Natural killer cell (primary cell): ENCODE measurements at regions not wholly inside any gene's neighbourhood (a gene's known extent, or its start where the extent isn't known, plus 50 kb on each side); places are given as distances from the start of the nearest gene placed in this dataset.

ENCODE experiments used
- ATAC-seq, 3 donors: fragments of 150-1000 bp in 2 of 3; fragments of 200-7000 bp in 1 of 3; cut with Tn5 transposase; 1 replicate in 1 of 3; 2 replicates in 2 of 3; pipeline ENCODE4 v1.10.0; 2021; ENCODE audit warnings: mild to moderate bottlenecking in 2 of 3, moderate library complexity in 2 of 3
- DNase-seq, 2 donors: peaks; one replicate each; pipeline versions ENCODE4 v3.0.0 to v3.0.0-alpha.2; 2013 to 2021; ENCODE audit warnings: mixed read lengths in 1 of 2
- H3K27ac ChIP-seq: one replicate; pipeline ENCODE4 v1.5.1; 2013; ENCODE audit warnings: mild to moderate bottlenecking, low read length
- H3K27me3 ChIP-seq: one replicate; pipeline ENCODE4 v1.6.1; 2013; ENCODE audit warnings: low read length; ENCODE audit not compliant: control insufficient read depth, insufficient read depth
- H3K36me3 ChIP-seq: one replicate; pipeline ENCODE4 v1.6.1; 2013; ENCODE audit warnings: low read length; ENCODE audit not compliant: control insufficient read depth, insufficient read depth
- H3K4me1 ChIP-seq: one replicate; pipeline ENCODE4 v1.6.1; 2013; ENCODE audit warnings: low read length; ENCODE audit not compliant: control insufficient read depth, insufficient read depth
- H3K4me3 ChIP-seq: one replicate; pipeline ENCODE4 v1.5.1; 2013; ENCODE audit warnings: low read length
- H3K9me3 ChIP-seq: one replicate; pipeline ENCODE4 v1.6.1; 2013; ENCODE audit warnings: low read length; ENCODE audit not compliant: control insufficient read depth, insufficient read depth
- H3K27ac Mint-ChIP-seq, 2 donors: one replicate each; pipeline ENCODE4 v1.8.0; 2022; ENCODE audit warnings: mild to moderate bottlenecking in 2 of 2, mixed read lengths in 2 of 2, moderate library complexity in 1 of 2
- H3K27me3 Mint-ChIP-seq, 2 donors: one replicate each; pipeline ENCODE4 v1.8.0; 2022; ENCODE audit warnings: low read depth in 2 of 2, mixed read lengths in 2 of 2
- H3K36me3 Mint-ChIP-seq: one replicate; pipeline ENCODE4 v1.8.0; 2022; ENCODE audit warnings: mixed read lengths
- H3K4me1 Mint-ChIP-seq, 2 donors: one replicate each; pipeline ENCODE4 v1.8.0; 2022; ENCODE audit warnings: mixed read lengths in 2 of 2
- H3K4me3 Mint-ChIP-seq: one replicate; pipeline ENCODE4 v1.8.0; 2022; ENCODE audit warnings: mild to moderate bottlenecking, moderate library complexity, mixed read lengths
- H3K9me3 Mint-ChIP-seq, 2 donors: one replicate each; pipeline ENCODE4 v1.8.0; 2022; ENCODE audit warnings: mixed read lengths in 2 of 2
- CTCF ChIP-seq: fragments of 200-600 bp; IDR thresholded peaks from one replicate; pipeline ENCODE4 v1.8.0; 2022; ENCODE audit warnings: antibody characterized with exemption
- WGBS: methylation state at CpG from one replicate; pipeline ENCODE4 v1.1.7; 2013; ENCODE audit warnings: missing lambda C conversion rate; ENCODE audit not compliant: insufficient coverage; 5-methylcytosine and 5-hydroxymethylcytosine counted together
- intact Hi-C: fragments of 100-400 bp; cut with micrococcal nuclease; formaldehyde crosslinking; loops from one replicate; pipeline ENCODE4 v1.14.2; 2022

DNA sequence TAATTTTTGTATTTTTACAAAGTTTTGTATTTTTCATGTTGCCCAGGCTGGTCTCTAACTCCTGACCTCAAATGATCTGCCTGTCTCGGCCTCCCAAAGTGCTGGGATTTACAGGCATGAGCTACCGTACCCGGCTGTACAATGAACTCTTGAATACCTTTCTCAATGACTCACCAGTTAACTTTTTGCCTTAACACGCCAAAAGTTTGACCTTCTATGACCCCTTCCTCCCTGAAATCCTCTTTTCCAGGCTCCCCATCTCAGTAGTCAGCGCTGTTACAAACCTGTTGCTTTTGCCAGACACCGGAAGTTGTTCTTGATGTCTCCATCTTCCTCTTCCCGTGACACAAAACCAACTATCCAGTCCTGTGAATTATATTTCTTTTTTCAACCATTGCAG is 158.1 kb upstream of the ASIC2 start:
- DNase-seq (no peak), ATAC-seq (no peak)
- H3K4me1 ChIP-seq: no peaks in the 10 kb centered on the region
- H3K27ac ChIP-seq: no peak overlapping the region
- H3K9me3 ChIP-seq: no peaks in the 10 kb centered on the region
- no peak overlapping the region for H3K4me3 ChIP-seq
- intact Hi-C loops: no loop called here
- 82% methylated on average over 7 of the region's 7 CpGs for whole genome bisulfite sequencing
- H3K27ac Mint-ChIP-seq: no peak overlapping the region
- no peaks in the 10 kb centered on the region for H3K36me3 Mint-ChIP-seq
- H3K4me1 Mint-ChIP-seq: no peaks in the 10 kb centered on the region
- no peaks in the 10 kb centered on the region for H3K9me3 Mint-ChIP-seq
- H3K27me3 Mint-ChIP-seq: peaks cover 14 to 24% of the 10 kb centered on the region in 2 donors
- no peak overlapping the region for H3K4me3 Mint-ChIP-seq
- no peaks in the 10 kb centered on the region for H3K27me3 ChIP-seq
- TF ChIP-seq CTCF: no peak
- no peaks in the 10 kb centered on the region for H3K36me3 ChIP-seq

- no peak overlapping the region for H3K27ac ChIP-seq
- no peaks in the 10 kb centered on the region for H3K4me1 Mint-ChIP-seq
- no peaks in the 10 kb centered on the region for H3K9me3 ChIP-seq
- no peak for TF ChIP-seq CTCF
- no peaks in the 10 kb centered on the region for H3K9me3 Mint-ChIP-seq
- no peak for ATAC-seq
- no peaks in the 10 kb centered on the region for H3K4me1 ChIP-seq
- no peaks in the 10 kb centered on the region for H3K36me3 Mint-ChIP-seq
- intact Hi-C loops: no loop called here
- no peak overlapping the region for H3K4me3 ChIP-seq
- DNase-seq: no peak
- WGBS: no CpG with 5 or more reads among the region's 1 CpG
- H3K27ac Mint-ChIP-seq: no peak overlapping the region
- no peaks in the 10 kb centered on the region for H3K36me3 ChIP-seq
- H3K27me3 Mint-ChIP-seq: peaks cover 17 to 33% of the 10 kb centered on the region in 2 donors
- no peak overlapping the region for H3K4me3 Mint-ChIP-seq
- no peaks in the 10 kb centered on the region for H3K27me3 ChIP-seq
Measured at GRCh38 chr17:33457477-33457876, 164.4 kb upstream of the ASIC2 start.

GRCh38 chr17:33459078-33459940 is 166.2 kb upstream of the ASIC2 start:
- Histone ChIP-seq H3K4me3 (no peak overlapping the region), H3K4me1 (no peaks in the 10 kb centered on the region), H3K27ac (no peak overlapping the region), H3K9me3 (no peaks in the 10 kb centered on the region), H3K27me3 (no peaks in the 10 kb centered on the region), H3K36me3 (no peaks in the 10 kb centered on the region)
- intact Hi-C loops: no loop called here
- H3K4me3 Mint-ChIP-seq: no peak overlapping the region
- no peak for TF ChIP-seq CTCF
- DNase-seq (no peak), ATAC-seq (no peak)
- H3K27me3 Mint-ChIP-seq: peaks cover 25 to 41% of the 10 kb centered on the region in 2 donors
- 70% methylated on average over 17 of the region's 17 CpGs for WGBS
- H3K27ac Mint-ChIP-seq: no peak overlapping the region
- no peaks in the 10 kb centered on the region for H3K36me3 Mint-ChIP-seq
- H3K9me3 Mint-ChIP-seq: no peaks in the 10 kb centered on the region
- H3K4me1 Mint-ChIP-seq: no peaks in the 10 kb centered on the region
